ENCODE measurements at regions not wholly inside any gene's neighbourhood (a gene's known extent, or its start where the extent isn't known, plus 50 kb on each side); places are given as distances from the start of the nearest gene placed in this dataset.

- intact Hi-C loops (cut with micrococcal nuclease; ENCODE audit: unreplicated experiment), result no loop called here
- ChIA-PET POLR2A (no interaction called here), CTCF (no interaction called here)
- DNase-seq (ENCODE audit: low read depth, low spot score) (no peak), ATAC-seq (no peak)
- Histone ChIP-seq H3K27me3 (ENCODE audit: control insufficient read depth, insufficient read depth, low read length) (no peaks in the 10 kb centered on the region), H3K4me3 (ENCODE audit: low read depth in 2 of 2, low read length in 2 of 2) (no peak overlapping the region), H3K36me3 (ENCODE audit: control insufficient read depth, insufficient read depth, low read length) (no peaks in the 10 kb centered on the region), H3K9me3 (ENCODE audit: control insufficient read depth, insufficient read depth, low read depth, low read length) (no peaks in the 10 kb centered on the region), H3K27ac (ENCODE audit: low read length) (no peak overlapping the region), H3K4me1 (ENCODE audit: control insufficient read depth, insufficient read depth, low read length) (no peaks in the 10 kb centered on the region)
- BruUV-seq (replicated peaks), result no TSS peak
- in situ Hi-C loops (cut with HindIII; ENCODE audit: low pct_unique_long_range_greater_than_20kb, low sequenced_read_pairs), result no loop called here
- TF ChIP-seq REST (IDR thresholded peaks at IDR 0.05; ENCODE audit: insufficient read depth in 1 of 2, low read depth in 2 of 2, low read length in 1 of 2), result no peak
Observed at GRCh38 chr11:29135504-29135903, 881.3 kb downstream of the KCNA4 start.

- in situ Hi-C loops (cut with HindIII; ENCODE audit: low pct_unique_long_range_greater_than_20kb, low sequenced_read_pairs), result no loop called here
Observed at GRCh38 chr11:29131055-29131454, 885.8 kb downstream of the KCNA4 start.

More at GRCh38 chr11:29131055-29131454, 885.8 kb downstream of the KCNA4 start:
- ChIA-PET POLR2A (no interaction called here), CTCF (no interaction called here)
- intact Hi-C loops (cut with micrococcal nuclease; ENCODE audit: unreplicated experiment), result no loop called here
- no peak overlapping the region for H3K4me3 ChIP-seq (ENCODE audit: low read depth in 2 of 2, low read length in 2 of 2)
- H3K27ac ChIP-seq (ENCODE audit: low read length), result no peak overlapping the region
- ATAC-seq (no peak), DNase-seq (ENCODE audit: low read depth, low spot score) (no peak)
- H3K27me3 ChIP-seq (ENCODE audit: control insufficient read depth, insufficient read depth, low read length), result no peaks in the 10 kb centered on the region
- no peaks in the 10 kb centered on the region for H3K4me1 ChIP-seq (ENCODE audit: control insufficient read depth, insufficient read depth, low read length)
- TF ChIP-seq SIN3A (IDR thresholded peaks at IDR 0.05; ENCODE audit: borderline replicate concordance, insufficient read depth, low read depth, low read length) (no peak), REST (IDR thresholded peaks at IDR 0.05; ENCODE audit: insufficient read depth in 1 of 2, low read depth in 2 of 2, low read length in 1 of 2) (no peak), POLR2AphosphoS5 (IDR thresholded peaks at IDR 0.05; ENCODE audit: low read depth, low read length) (no peak), TCF7L2 (IDR thresholded peaks at IDR 0.05; ENCODE audit: low read depth, low read length) (no peak), CTCF (IDR thresholded peaks at IDR 0.05) (no peak)
- BruUV-seq (replicated peaks), result no TSS peak
- H3K9me3 ChIP-seq (ENCODE audit: control insufficient read depth, insufficient read depth, low read depth, low read length), result no peaks in the 10 kb centered on the region
- no peaks in the 10 kb centered on the region for H3K36me3 ChIP-seq (ENCODE audit: control insufficient read depth, insufficient read depth, low read length)
